GM12878 (cell line): ENCODE measurements at regions not wholly inside any gene's neighbourhood (a gene's known extent, or its start where the extent isn't known, plus 50 kb on each side); places are given as distances from the start of the nearest gene placed in this dataset.

Experiments
- CTCF ChIP-seq, 3 experiments: IDR thresholded peaks in 2 of 3; conservative IDR thresholded peaks in 1 of 3; 2 replicates each; pipeline ENCODE4 v1.5.1; 2011; ENCODE audit warnings: low read depth in 3 of 3, low read length in 3 of 3, mild to moderate bottlenecking in 3 of 3, control low read depth in 2 of 3, moderate library complexity in 2 of 3, inconsistent platforms in 1 of 3, mixed read lengths in 1 of 3; ENCODE audit not compliant: control insufficient read depth in 2 of 3, insufficient read depth in 1 of 3; ENCODE audit errors: extremely low read depth in 1 of 3
- JUNB ChIP-seq: IDR thresholded peaks from 2 replicates; pipeline ENCODE4 v1.6.1; 2016; ENCODE audit warnings: antibody characterized with exemption, mild to moderate bottlenecking
- NR2C2 ChIP-seq: IDR thresholded peaks from 2 replicates; pipeline ENCODE4 v1.6.1; 2011; ENCODE audit warnings: borderline replicate concordance, low read depth; ENCODE audit not compliant: control insufficient read depth, insufficient read length
- TCF7 ChIP-seq: IDR thresholded peaks from 2 replicates; pipeline ENCODE4 v1.6.1; 2014; ENCODE audit warnings: antibody characterized with exemption, borderline replicate concordance

- no peak for TF ChIP-seq JUNB
- TF ChIP-seq NR2C2, result no peak
- no peak for TF ChIP-seq TCF7
- no peak for TF ChIP-seq CTCF (IDR thresholded peaks at IDR 0.05 in 2 of 3, conservative IDR thresholded peaks at IDR 0.05 in 1 of 3; ENCODE audit: control insufficient read depth in 2 of 3, extremely low read depth in 1 of 3, insufficient read depth in 1 of 3, low read depth in 3 of 3, low read length in 3 of 3)
These were observed 193.6 kb upstream of the ADGRL2 start for GRCh38 chr1:81607086-81607485.
